GM18867 (cell line): ENCODE measurements at regions not wholly inside any gene's neighbourhood (a gene's known extent, or its start where the extent isn't known, plus 50 kb on each side); places are given as distances from the start of the nearest gene placed in this dataset.

Experiments used
- ATAC-seq: cut with Tn5 transposase; IDR thresholded peaks from one replicate; pipeline ENCODE4 v1.9.1; 2021; ENCODE audit warnings: mild to moderate bottlenecking, moderate library complexity; ENCODE audit not compliant: unreplicated experiment

DNA sequence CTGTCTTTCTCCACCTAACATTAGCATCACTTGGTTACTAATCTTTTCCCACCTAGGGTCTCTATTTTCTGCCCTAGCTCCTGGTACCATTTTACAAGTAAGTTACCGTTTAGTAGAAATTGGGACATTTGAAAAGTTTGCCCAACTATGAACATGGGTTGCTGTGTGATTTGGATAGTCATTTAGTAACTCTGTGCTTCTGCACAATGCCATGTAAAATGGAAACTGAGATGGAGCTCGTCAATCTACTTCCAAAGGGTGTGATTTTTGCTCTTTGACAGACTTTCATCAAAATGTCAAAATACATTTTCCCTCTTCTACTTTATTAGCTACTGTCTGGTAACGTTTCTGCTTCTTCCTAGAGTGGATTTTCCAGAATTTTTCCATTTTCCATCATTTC lies 381.5 kb upstream of the B3GALT2 start:
- ATAC-seq: no peak

- no peak for ATAC-seq
Measured at GRCh38 chr1:193566735-193567134, 380.3 kb upstream of the B3GALT2 start.

DNA sequence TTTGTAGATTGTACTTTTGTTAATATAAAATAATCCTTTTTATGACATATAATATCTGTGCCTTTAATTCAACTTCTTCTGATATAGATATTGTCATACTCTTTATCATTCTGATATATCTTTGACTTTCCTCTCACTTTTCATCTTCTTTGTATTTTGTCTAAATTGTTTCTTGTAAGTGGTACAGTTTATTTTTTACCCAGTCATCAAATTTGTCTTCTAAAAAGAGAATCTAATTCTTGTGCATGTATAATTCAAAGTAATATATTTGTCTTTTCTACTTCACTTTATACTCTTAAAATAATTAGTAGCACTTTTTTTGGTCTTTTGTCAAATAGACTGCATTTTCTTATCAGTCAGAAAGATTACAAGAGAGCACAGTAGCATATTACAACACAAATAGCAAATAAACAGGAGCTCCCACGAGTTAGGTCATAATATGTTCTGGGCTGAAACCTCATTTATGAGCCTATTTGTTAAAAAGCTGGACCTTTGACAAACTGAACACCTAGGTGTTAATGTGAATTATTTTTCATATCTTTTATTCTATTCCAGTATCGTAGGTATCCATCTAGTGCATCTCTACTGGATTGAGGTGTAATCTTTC lies 379.7 kb upstream of the B3GALT2 start:
- no peak for ATAC-seq

GRCh38 chr1:193562121-193562520 lies 375.7 kb upstream of the B3GALT2 start:
- no peak for ATAC-seq

GRCh38 chr1:193558491-193559028 lies 372.1 kb upstream of the B3GALT2 start:
- ATAC-seq: no peak

GRCh38 chr1:193555662-193556441 lies 369.4 kb upstream of the B3GALT2 start:
- no peak for ATAC-seq

DNA sequence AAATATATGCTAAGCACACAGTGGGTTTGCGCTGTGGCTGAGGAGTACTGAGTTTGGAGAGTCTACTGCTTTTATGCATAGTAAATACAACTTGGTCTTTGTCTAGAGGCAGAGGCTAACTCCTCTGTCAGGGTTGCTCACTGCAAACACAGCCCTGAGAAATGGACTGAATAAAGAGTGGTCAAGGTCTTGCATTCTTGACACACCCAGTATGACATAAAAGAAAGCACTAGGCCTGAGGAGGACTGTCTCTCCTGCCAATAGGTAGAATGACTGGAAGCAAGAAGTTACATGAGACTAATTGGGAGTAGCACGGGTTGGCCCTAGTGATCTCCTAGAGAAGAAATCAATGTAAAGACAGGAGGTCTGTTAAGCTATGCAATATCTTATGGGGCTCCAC lies 367.2 kb upstream of the B3GALT2 start:
- no peak for ATAC-seq

GRCh38 chr1:193552274-193552673 lies 365.9 kb upstream of the B3GALT2 start:
- ATAC-seq: no peak

- ATAC-seq: no peak
Measured at GRCh38 chr1:193549081-193549480, 362.7 kb upstream of the B3GALT2 start.

DNA sequence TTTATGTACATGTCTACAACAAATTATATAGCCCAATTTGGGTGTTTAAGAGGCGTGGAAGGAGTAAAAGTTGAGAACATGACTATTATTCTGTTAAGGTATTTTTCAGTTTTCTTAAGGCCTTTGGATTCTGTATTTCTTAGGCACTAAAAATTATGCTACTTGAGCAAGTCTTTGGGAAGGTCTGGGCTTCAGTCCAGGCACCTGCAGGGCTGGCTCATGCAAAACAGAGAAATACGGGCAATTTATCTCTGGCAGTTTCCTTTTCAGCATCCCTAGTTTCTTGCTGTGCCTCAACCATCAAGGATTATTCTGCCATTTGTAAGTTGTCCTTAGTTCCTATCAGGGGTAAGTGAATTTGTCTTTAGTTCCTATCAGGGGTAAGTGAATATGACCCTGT lies 358.8 kb upstream of the B3GALT2 start:
- no peak for ATAC-seq

DNA sequence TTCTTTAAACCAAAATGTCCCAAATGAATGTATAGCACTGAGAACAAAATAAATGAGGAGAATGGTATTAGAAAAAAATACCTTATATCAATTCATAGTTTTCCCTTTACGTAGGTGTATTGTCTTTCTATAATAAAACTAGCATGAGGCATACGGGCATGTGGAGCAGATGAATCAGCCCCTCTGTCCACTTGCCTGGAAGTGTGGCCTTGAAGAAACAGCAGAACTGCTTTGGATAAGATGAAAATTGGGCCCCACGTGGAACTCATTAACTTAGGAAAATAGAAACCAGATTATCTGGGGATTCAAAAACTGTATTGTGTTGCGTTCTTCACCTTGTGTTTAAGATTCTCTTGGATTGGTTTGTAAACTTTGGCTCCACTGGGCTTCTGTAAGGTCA lies 356.8 kb upstream of the B3GALT2 start:
- ATAC-seq: no peak

DNA sequence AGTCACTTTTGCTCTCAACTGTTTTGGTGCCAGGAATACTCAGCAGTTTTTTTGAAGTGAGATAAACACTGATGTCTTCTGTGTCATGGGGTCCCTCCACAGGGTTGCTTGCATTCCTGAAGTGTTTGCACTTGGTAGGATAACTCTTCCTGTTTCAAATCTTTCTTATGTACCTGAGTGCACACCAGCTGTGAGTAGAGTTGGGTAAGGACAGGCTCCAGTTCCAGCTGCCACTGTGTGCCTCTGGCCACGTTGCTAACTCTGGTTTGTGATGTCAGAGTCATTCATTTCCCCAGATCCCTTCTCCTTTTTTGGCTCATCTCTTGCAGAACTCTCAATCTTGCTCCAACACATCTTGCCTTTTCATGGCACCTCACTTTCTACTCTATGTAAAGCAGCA lies 356.3 kb upstream of the B3GALT2 start:
- ATAC-seq: no peak

DNA sequence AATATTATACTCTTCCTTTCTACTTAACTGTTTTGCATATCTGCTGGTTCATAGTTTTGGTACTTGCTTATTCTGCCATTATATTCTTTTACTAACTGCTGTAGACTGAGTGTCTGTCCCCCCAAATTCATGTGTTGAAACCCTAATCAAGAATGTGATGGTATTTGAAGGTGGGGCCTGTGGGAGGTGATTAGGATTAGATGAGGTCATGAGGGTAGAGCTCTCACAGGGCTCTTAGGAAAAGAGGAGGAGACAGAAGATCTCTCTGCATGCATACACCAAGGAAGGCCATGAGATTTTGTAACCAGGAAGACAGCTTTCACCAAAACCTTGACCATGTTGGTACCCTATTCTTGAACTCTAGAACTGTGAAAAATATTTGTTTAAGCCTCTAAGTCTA lies 354.1 kb upstream of the B3GALT2 start:
- no peak for ATAC-seq

GRCh38 chr1:193539731-193540459 lies 353.5 kb upstream of the B3GALT2 start:
- ATAC-seq: peak; percentile 58

- no peak for ATAC-seq
Measured at GRCh38 chr1:193538680-193539079, 352.3 kb upstream of the B3GALT2 start.

DNA sequence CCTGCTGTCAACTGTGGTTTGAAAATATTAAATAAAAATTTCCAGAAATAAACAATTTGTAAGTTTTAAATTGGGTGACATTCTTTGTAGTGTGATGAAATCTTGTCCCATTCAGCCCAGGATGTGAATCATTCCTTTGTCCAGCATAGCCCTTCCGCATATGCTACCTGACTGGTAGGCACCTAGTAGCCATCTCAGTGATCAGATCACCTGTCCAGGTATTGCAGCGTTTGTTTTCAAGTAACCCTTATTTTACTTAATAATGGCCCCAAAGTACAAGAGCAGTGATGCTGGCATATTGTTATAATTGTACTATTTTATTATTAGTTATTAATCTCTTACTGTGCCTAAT lies 351.6 kb upstream of the B3GALT2 start:
- peak; percentile 9 for ATAC-seq

DNA sequence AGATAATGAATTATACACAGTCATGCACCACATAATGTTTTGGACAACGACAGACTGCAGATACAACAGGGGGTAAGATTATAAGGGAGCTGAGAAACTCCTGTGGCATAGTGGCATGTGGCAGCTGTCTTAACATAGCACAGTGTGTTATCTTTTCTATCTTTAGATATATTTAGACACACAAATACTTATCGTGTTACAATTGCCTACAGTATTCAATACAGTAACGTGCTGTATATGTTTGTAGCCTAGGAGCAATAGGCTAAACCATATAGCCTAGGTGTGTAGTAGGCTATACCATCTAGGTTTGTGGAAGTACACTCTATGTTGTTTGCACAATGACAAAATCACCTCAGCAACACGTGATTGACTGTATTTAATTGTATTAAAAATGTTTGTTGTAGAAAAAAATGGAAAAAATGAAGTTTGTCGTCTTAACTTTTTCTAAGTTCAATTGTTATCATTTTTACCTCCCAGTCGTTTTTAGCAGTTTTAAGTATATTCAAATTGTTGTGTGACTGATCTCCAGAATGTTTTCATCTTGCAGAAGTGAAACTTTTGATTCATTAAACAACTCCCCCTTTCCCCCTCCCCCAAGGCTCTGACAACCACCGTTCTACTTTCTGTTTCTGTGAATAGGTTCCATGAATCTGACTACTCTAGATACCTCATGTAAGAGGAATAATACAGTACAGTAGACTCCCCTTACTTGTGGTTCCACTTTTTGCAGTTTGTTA lies 351.0 kb upstream of the B3GALT2 start:
- ATAC-seq: peak; percentile 87

DNA sequence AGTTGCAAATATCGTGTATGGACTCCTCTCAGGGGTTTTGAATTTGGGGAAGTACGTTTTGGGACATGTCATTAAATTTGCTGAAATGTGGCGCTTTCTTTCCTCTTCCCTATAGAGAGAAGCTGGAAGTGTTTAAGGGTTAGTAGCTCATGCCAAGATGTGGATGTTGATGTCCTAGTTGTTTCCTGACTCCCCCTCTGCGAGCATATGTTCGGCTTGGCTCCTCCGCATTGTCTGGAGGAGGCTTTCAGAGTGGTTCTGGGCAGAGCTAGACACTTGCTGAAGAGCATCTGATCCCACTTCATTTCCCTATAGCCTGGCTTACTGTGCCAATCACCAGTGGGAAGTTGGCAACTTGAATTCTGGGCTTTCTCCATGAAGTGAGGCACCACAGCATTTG lies 347.4 kb upstream of the B3GALT2 start:
- ATAC-seq: no peak

- ATAC-seq: peak; percentile 94
Measured at GRCh38 chr1:193525917-193526710, 339.7 kb upstream of the B3GALT2 start.

- peak; percentile 14 for ATAC-seq
Measured at GRCh38 chr1:193525411-193525810, 339.0 kb upstream of the B3GALT2 start.
